Mesenchymal stem cell (in vitro differentiated cells and primary cell): ENCODE measurements at regions not wholly inside any gene's neighbourhood (a gene's known extent, or its start where the extent isn't known, plus 50 kb on each side); places are given as distances from the start of the nearest gene placed in this dataset.

Experiments used
- DNase-seq: peaks from one replicate; pipeline ENCODE4 v3.0.0-alpha.2; 2013
- H2AFZ ChIP-seq: one replicate; pipeline ENCODE4 v1.6.1; 2013; ENCODE audit warnings: low read depth, mild to moderate bottlenecking, control low read depth, inconsistent platforms, low read length, moderate library complexity
- H2AK5ac ChIP-seq: 2 replicates; pipeline ENCODE4 v1.6.1; 2013; ENCODE audit warnings: low read length, moderate library complexity, mild to moderate bottlenecking, inconsistent platforms; ENCODE audit not compliant: severe bottlenecking
- H2BK120ac ChIP-seq: one replicate; pipeline ENCODE4 v1.6.1; 2013; ENCODE audit warnings: low read depth, mild to moderate bottlenecking, inconsistent platforms, low read length, moderate library complexity
- H2BK12ac ChIP-seq, 2 experiments: one replicate each; pipeline ENCODE4 v1.6.1; 2013; ENCODE audit warnings: inconsistent platforms in 2 of 2, low read length in 2 of 2, mild to moderate bottlenecking in 2 of 2, moderate library complexity in 2 of 2, control low read depth in 1 of 2
- H2BK15ac ChIP-seq: one replicate; pipeline ENCODE4 v1.6.1; 2013; ENCODE audit warnings: mild to moderate bottlenecking, low read depth, inconsistent platforms; ENCODE audit not compliant: poor library complexity, severe bottlenecking
- H2BK5ac ChIP-seq: 2 replicates; pipeline ENCODE4 v1.6.1; 2013; ENCODE audit warnings: low read depth, mild to moderate bottlenecking, low read length, control low read depth, inconsistent platforms; ENCODE audit not compliant: poor library complexity, severe bottlenecking
- H3K14ac ChIP-seq, 2 experiments: one replicate each; pipeline ENCODE4 v1.6.1; 2013; ENCODE audit warnings: inconsistent platforms in 2 of 2, low read length in 2 of 2, control low read depth in 1 of 2, mild to moderate bottlenecking in 1 of 2, moderate library complexity in 1 of 2
- H3K18ac ChIP-seq, 2 experiments: one replicate each; pipeline ENCODE4 v1.6.1; 2013; ENCODE audit warnings: inconsistent platforms in 2 of 2, low read length in 2 of 2, control low read depth in 1 of 2, low read depth in 1 of 2, mild to moderate bottlenecking in 1 of 2
- H3K23ac ChIP-seq, 2 experiments: one replicate each; pipeline ENCODE4 v1.6.1; 2013; ENCODE audit warnings: inconsistent platforms in 2 of 2, low read length in 2 of 2, mild to moderate bottlenecking in 2 of 2, moderate library complexity in 2 of 2, control low read depth in 1 of 2
- H3K27ac ChIP-seq: 2 replicates; pipeline ENCODE4 v1.5.1; 2013; ENCODE audit warnings: mild to moderate bottlenecking, moderate library complexity, low read length, control low read depth, inconsistent platforms; ENCODE audit not compliant: poor library complexity, severe bottlenecking
- H3K27me3 ChIP-seq, 2 experiments: 2 replicates each; pipeline versions ENCODE4 v1.6.1 to v1.7.0; 2013; ENCODE audit warnings: low read length in 2 of 2, mild to moderate bottlenecking in 2 of 2, moderate library complexity in 2 of 2, control low read depth in 1 of 2, inconsistent platforms in 1 of 2; ENCODE audit not compliant: control insufficient read depth in 1 of 2, insufficient read depth in 1 of 2
- H3K36me3 ChIP-seq, 2 experiments: 2 replicates each; pipeline versions ENCODE4 v1.6.1 to v1.7.0; 2013; ENCODE audit warnings: low read length in 2 of 2, control low read depth in 1 of 2, inconsistent platforms in 1 of 2, low read depth in 1 of 2, mild to moderate bottlenecking in 1 of 2; ENCODE audit not compliant: insufficient read depth in 2 of 2, control insufficient read depth in 1 of 2
- H3K4ac ChIP-seq, 2 experiments: one replicate each; pipeline ENCODE4 v1.6.1; 2013; ENCODE audit warnings: inconsistent platforms in 2 of 2, low read length in 2 of 2, mild to moderate bottlenecking in 2 of 2, moderate library complexity in 2 of 2, control low read depth in 1 of 2, low read depth in 1 of 2
- H3K4me1 ChIP-seq: 2 replicates; pipeline ENCODE4 v1.6.1; 2013; ENCODE audit warnings: low read depth, low read length, control low read depth; ENCODE audit not compliant: control insufficient read depth, insufficient read depth
- H3K4me2 ChIP-seq: 2 replicates; pipeline ENCODE4 v1.6.1; 2013; ENCODE audit warnings: low read length, mild to moderate bottlenecking, inconsistent platforms; ENCODE audit not compliant: poor library complexity, severe bottlenecking
- H3K4me3 ChIP-seq, 2 experiments: 2 replicates each; pipeline versions ENCODE4 v1.5.1 to v1.7.0; 2013; ENCODE audit warnings: low read length in 2 of 2, mild to moderate bottlenecking in 2 of 2, control low read depth in 1 of 2, low read depth in 1 of 2; ENCODE audit not compliant: insufficient read depth in 1 of 2
- H3K79me1 ChIP-seq: replicated peaks from 2 replicates; pipeline ENCODE4 v1.6.1; 2013; ENCODE audit warnings: mild to moderate bottlenecking, control low read depth, low read length, inconsistent platforms; ENCODE audit not compliant: poor library complexity, severe bottlenecking
- H3K9ac ChIP-seq: 2 replicates; pipeline ENCODE4 v1.7.0; 2013; ENCODE audit warnings: mild to moderate bottlenecking, low read length, moderate library complexity
- H3K9me3 ChIP-seq: 2 replicates; pipeline ENCODE4 v1.7.0; 2013; ENCODE audit warnings: mild to moderate bottlenecking, low read length; ENCODE audit not compliant: control insufficient read depth
- H4K8ac ChIP-seq: one replicate; pipeline ENCODE4 v1.6.1; 2013; ENCODE audit warnings: inconsistent platforms, mild to moderate bottlenecking, low read length, moderate library complexity
- H4K91ac ChIP-seq: one replicate; pipeline ENCODE4 v1.6.1; 2013; ENCODE audit warnings: mild to moderate bottlenecking, low read length, inconsistent platforms
- WGBS: methylation state at CpG from one replicate; pipeline ENCODE4 v1.1.7; 2013; ENCODE audit warnings: mixed read lengths; 5-methylcytosine and 5-hydroxymethylcytosine counted together

DNA sequence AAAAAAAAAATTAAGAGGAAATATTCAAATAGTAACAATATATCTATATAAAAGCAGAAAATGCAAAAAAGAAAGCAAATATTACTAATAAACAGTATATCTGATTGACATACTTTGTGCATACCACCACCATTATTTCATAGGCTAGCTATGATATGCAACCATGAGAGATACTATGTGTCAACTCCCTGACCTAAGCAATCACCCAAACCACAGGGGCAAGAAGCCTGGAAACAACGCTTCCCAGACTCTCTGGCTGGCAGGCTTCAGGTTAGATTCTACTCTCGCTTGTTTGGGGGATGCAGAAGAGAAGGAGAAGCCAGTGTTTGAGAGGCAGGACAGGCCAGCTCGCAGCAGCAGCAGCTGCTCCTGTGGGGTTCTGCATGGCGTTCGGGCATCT is 169.3 kb upstream of the TPM1 start:
- Histone ChIP-seq H3K23ac (no peak overlapping the region), H3K27me3 (no peaks in the 10 kb centered on the region), H3K36me3 (no peaks in the 10 kb centered on the region), H3K9me3 (no peaks in the 10 kb centered on the region), H2BK120ac (no peak overlapping the region), H3K4me1 (peaks cover 7% of the 10 kb centered on the region), H3K4me3 (no peak overlapping the region), H3K4ac (no peak overlapping the region), H3K14ac (no peak overlapping the region), H3K18ac (peak overlapping the region in 1 of 2 experiments; percentile 18), H2BK15ac (no peak overlapping the region), H2AFZ (no peak overlapping the region), H3K9ac (no peak overlapping the region), H2BK5ac (no peak overlapping the region), H2AK5ac (peak overlapping the region; percentile 20), H4K8ac (no peak overlapping the region), H3K4me2 (no peak overlapping the region), H2BK12ac (peak overlapping the region in 1 of 2 experiments; percentile 25), H3K27ac (no peak overlapping the region), H3K79me1 (no peaks in the 10 kb centered on the region), H4K91ac (no peak overlapping the region)
- DNase-seq = no peak
- WGBS = 71% methylated on average over 5 of the region's 5 CpGs

DNA sequence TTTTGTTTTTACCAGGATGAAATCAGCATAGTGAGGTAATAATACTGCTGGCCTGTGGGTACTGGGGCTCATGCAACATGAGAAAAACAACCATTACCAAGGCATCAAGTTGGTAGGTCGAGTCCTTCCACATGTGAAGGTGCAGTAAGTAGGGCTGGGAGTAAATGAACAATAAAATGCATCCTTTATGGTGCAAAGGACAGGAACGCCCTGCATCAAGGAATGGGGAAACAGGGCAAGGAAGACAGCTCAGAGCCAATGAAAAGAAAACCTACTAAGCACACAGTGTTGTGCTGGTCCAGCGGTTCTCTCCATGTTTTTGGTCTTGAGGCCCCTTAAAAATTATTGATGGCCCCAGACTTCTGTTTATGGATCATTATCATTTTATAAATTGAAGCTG is 168.5 kb upstream of the TPM1 start:
- WGBS = 97% methylated on average over 3 of the region's 3 CpGs
- Histone ChIP-seq H2BK5ac (no peak overlapping the region), H4K8ac (no peak overlapping the region), H2BK120ac (no peak overlapping the region), H3K36me3 (no peaks in the 10 kb centered on the region), H2AFZ (no peak overlapping the region), H2AK5ac (no peak overlapping the region), H3K9me3 (no peaks in the 10 kb centered on the region), H3K79me1 (no peaks in the 10 kb centered on the region), H3K4me1 (peaks cover 7% of the 10 kb centered on the region), H3K4me2 (no peak overlapping the region), H3K23ac (no peak overlapping the region), H3K9ac (no peak overlapping the region), H3K27ac (no peak overlapping the region), H3K14ac (no peak overlapping the region), H2BK12ac (no peak overlapping the region), H3K27me3 (no peaks in the 10 kb centered on the region), H3K18ac (no peak overlapping the region), H4K91ac (no peak overlapping the region), H3K4me3 (no peak overlapping the region), H3K4ac (no peak overlapping the region), H2BK15ac (no peak overlapping the region)
- DNase-seq = no peak

DNA sequence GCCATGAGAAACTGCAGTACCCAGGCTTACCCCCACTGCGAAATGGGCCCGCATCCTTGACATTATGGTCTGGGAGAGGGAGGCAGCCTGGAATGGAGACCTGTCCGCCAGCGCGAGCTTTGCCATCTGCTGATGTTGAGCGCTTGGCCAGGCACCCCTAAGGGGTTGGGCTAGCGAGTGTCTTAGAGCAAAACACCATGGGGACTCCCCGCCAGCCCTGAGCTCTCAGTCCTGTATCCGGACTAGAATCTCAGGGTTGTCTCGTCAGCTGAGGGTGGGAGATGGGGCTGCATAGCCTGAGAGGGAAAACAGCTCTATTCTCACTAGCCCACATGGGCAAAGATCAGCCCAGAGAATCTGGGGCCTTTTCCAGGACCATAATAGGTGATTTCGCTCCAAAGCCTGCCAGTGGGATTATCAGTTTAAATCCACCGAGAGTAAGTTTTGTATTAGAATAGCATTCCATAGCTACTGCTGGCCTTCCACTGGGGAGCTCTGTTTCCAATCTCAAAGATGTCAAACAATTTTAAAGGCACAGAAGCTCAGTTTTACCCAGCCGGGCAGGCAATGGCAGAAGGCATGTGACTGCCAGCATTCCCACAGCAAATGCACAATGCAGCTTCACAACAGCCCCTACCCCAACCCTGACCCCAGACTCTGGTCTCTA is 167.5 kb upstream of the TPM1 start:
- Histone ChIP-seq H3K27ac (no peak overlapping the region), H3K36me3 (no peaks in the 10 kb centered on the region), H2AK5ac (no peak overlapping the region), H2BK5ac (no peak overlapping the region), H3K23ac (no peak overlapping the region), H3K4me3 (no peak overlapping the region), H3K4me1 (peaks cover 7% of the 10 kb centered on the region), H2BK120ac (peak overlapping the region; percentile 82), H2BK12ac (peak overlapping the region; percentile 71 to 96), H3K27me3 (no peaks in the 10 kb centered on the region), H3K4ac (peak overlapping the region; percentile 54 to 89), H4K8ac (peak overlapping the region; percentile 93), H2BK15ac (no peak overlapping the region), H3K4me2 (no peak overlapping the region), H3K9ac (no peak overlapping the region), H3K9me3 (no peaks in the 10 kb centered on the region), H4K91ac (peak overlapping the region; percentile 57), H2AFZ (no peak overlapping the region), H3K14ac (no peak overlapping the region), H3K79me1 (no peaks in the 10 kb centered on the region), H3K18ac (peak overlapping the region; percentile 46 to 90)
- DNase-seq = peak; percentile 44
- WGBS = 66% methylated on average over 12 of the region's 13 CpGs

DNA sequence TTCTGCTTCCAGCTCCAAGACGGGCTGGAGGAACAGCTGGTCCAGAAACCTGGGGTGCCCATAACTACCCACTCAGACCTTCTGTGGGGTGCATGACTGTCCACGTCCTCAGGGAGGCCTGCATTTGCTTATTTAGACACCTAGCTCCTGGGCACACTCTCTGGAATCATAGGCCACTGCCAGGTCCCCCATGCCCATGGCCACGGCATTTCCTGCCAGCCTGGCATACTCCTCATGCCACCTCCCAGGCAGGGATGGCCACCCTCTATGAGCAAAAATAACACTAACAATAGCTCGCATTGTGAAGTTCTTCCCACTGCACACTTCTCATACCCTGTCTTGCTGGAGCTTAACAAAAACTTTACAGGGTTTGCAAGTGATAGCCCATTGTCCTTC is 166.9 kb upstream of the TPM1 start:
- Histone ChIP-seq H2BK120ac (peak overlapping the region; percentile 82), H2BK12ac (peak overlapping the region; percentile 71 to 79), H2AK5ac (peak overlapping the region; percentile 20), H3K4me2 (no peak overlapping the region), H3K9ac (no peak overlapping the region), H3K27me3 (no peaks in the 10 kb centered on the region), H3K23ac (no peak overlapping the region), H4K8ac (peak overlapping the region; percentile 93), H2BK5ac (no peak overlapping the region), H3K4me1 (peaks cover 7% of the 10 kb centered on the region), H2BK15ac (peak overlapping the region; percentile 83), H4K91ac (peak overlapping the region; percentile 57), H3K4ac (peak overlapping the region; percentile 54 to 89), H3K36me3 (no peaks in the 10 kb centered on the region), H2AFZ (no peak overlapping the region), H3K79me1 (no peaks in the 10 kb centered on the region), H3K14ac (no peak overlapping the region), H3K27ac (no peak overlapping the region), H3K9me3 (no peaks in the 10 kb centered on the region), H3K4me3 (no peak overlapping the region), H3K18ac (peak overlapping the region; percentile 6 to 64)
- no peak for DNase-seq
- 94% methylated on average over 4 of the region's 4 CpGs for whole genome bisulfite sequencing
